Subcutaneous abdominal adipose tissue (tissue), 5 donors: ENCODE measurements at regions not wholly inside any gene's neighbourhood (a gene's known extent, or its start where the extent isn't known, plus 50 kb on each side); places are given as distances from the start of the nearest gene placed in this dataset.
A peak's percentile ranks its signal among the peaks of the same experiment; 100 is the strongest.

Source experiments
- H3K27ac ChIP-seq: one replicate; pipeline ENCODE4 v1.7.0; 2013; ENCODE audit warnings: low read depth, mild to moderate bottlenecking, inconsistent platforms, low read length, moderate library complexity
- H3K27me3 ChIP-seq, 5 donors: one replicate each; pipeline ENCODE4 v1.7.0; 2013; ENCODE audit warnings: low read length in 5 of 5, inconsistent platforms in 1 of 5; ENCODE audit not compliant: control insufficient read depth in 5 of 5, insufficient read depth in 4 of 5
- H3K36me3 ChIP-seq, 5 donors: one replicate each; pipeline ENCODE4 v1.7.0; 2013; ENCODE audit warnings: low read length in 5 of 5; ENCODE audit not compliant: control insufficient read depth in 5 of 5, insufficient read depth in 5 of 5
- H3K4me1 ChIP-seq, 5 donors: one replicate each; pipeline ENCODE4 v1.7.0; 2013; ENCODE audit warnings: low read length in 5 of 5, mild to moderate bottlenecking in 3 of 5, moderate library complexity in 1 of 5; ENCODE audit not compliant: control insufficient read depth in 5 of 5, insufficient read depth in 5 of 5
- H3K4me3 ChIP-seq, 5 donors: one replicate each; pipeline ENCODE4 v1.7.0; 2013; ENCODE audit warnings: low read length in 5 of 5, low read depth in 1 of 5
- H3K9ac ChIP-seq, 5 donors: one replicate each; pipeline ENCODE4 v1.7.0; 2013; ENCODE audit warnings: low read length in 5 of 5, mild to moderate bottlenecking in 4 of 5, moderate library complexity in 3 of 5
- H3K9me3 ChIP-seq, 5 donors: one replicate each; pipeline ENCODE4 v1.7.0; 2013; ENCODE audit warnings: low read length in 5 of 5; ENCODE audit not compliant: control insufficient read depth in 5 of 5
- donor health status: healthy.
- donor health status: healthy.
- donor health status: healthy.
- donor health status: healthy.
- donor health status: healthy.

DNA sequence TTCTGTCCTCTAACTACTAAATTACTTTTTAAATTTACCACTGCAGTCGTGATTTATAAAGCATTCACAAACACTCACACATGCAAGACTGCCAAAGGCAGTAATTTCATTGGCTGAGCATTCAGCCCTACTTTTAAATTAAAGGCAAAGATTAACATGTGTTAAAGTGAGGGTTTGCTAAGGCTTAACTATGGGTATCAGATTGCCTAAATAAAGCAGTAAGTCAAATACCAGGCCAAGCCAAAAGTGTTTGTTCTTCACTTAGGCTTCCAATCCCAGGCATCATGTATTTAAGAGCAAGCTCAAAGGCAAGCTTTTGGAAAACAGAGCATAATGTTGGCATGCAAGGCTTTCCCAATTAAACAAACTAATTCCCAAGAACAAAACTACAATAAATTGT lies 187.3 kb downstream of the SUCNR1 start:
- Histone ChIP-seq H3K36me3 (no peaks in the 10 kb centered on the region), H3K27ac (no peak overlapping the region), H3K4me1 (peaks cover 0 to 6% (median 0%) of the 10 kb centered on the region in 5 donors), H3K4me3 (no peak overlapping the region), H3K9me3 (no peaks in the 10 kb centered on the region), H3K9ac (no peak overlapping the region), H3K27me3 (no peaks in the 10 kb centered on the region)

DNA sequence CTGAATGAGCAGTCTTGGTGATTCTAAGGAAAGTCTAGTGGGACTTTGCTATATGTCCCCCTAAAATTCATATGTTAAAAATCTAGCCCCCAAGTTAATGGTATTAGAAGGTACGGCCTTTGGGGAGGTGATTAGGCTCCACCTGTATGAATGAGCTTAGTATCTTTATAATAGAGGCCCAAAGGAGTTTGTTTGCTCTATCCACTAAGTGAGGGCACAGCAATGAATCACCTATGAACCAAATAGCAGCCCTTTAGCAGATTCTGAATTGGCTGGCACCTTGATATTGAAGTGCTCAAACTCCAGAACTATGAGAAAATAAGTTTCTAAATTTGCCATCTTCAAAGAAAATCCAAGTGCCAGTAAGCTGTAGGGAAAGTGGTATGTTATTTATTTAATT lies 187.9 kb downstream of the SUCNR1 start:
- Histone ChIP-seq H3K27ac (no peak overlapping the region), H3K4me3 (no peak overlapping the region), H3K9me3 (no peaks in the 10 kb centered on the region), H3K4me1 (peaks cover 0 to 6% (median 0%) of the 10 kb centered on the region in 5 donors), H3K9ac (no peak overlapping the region), H3K36me3 (no peaks in the 10 kb centered on the region), H3K27me3 (no peaks in the 10 kb centered on the region)

GRCh38 chr3:152069871-152070270 lies 196.4 kb downstream of the SUCNR1 start:
- peaks cover 0 to 3% (median 0%) of the 10 kb centered on the region in 5 donors for H3K36me3 ChIP-seq
- H3K4me1 ChIP-seq, result peaks cover 0 to 6% (median 0%) of the 10 kb centered on the region in 5 donors
- H3K9me3 ChIP-seq, result peaks cover 0 to 2% (median 0%) of the 10 kb centered on the region in 5 donors
- H3K27me3 ChIP-seq, result no peaks in the 10 kb centered on the region
- H3K27ac ChIP-seq, result no peak overlapping the region
- no peak overlapping the region for H3K4me3 ChIP-seq
- no peak overlapping the region for H3K9ac ChIP-seq

GRCh38 chr3:152071315-152071714 lies 197.4 kb upstream of the MBNL1 start:
- no peak overlapping the region for H3K9ac ChIP-seq

DNA sequence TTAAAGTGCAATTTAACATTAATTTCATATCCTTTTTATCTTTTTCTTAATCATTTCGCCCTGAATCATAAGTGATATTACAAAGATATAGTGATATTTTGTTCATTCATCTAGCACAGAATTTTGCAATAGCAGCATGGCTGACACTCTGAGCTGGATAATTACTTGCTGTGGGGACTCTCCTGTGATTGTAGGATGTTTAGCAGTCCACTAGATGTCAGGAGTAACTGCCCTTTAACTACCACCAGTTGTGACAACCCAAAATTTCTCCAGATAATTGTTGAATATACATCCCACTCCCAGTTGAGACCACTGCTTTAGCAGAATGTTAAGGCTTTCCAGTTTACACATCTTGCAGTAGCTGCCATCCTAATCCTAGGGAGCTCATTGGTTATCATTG lies 196.8 kb upstream of the MBNL1 start:
- H3K27me3 ChIP-seq, result no peaks in the 10 kb centered on the region
- peaks cover 0 to 3% (median 0%) of the 10 kb centered on the region in 5 donors for H3K36me3 ChIP-seq
- no peak overlapping the region for H3K9ac ChIP-seq
- no peak overlapping the region for H3K4me3 ChIP-seq
- H3K27ac ChIP-seq, result no peak overlapping the region
- peaks cover 0 to 6% (median 0%) of the 10 kb centered on the region in 5 donors for H3K4me1 ChIP-seq
- H3K9me3 ChIP-seq, result peaks cover 0 to 2% (median 0%) of the 10 kb centered on the region in 5 donors

More at GRCh38 chr3:152071315-152071714, 197.4 kb upstream of the MBNL1 start:
- Histone ChIP-seq H3K9me3 (peaks cover 0 to 2% (median 0%) of the 10 kb centered on the region in 5 donors), H3K27me3 (no peaks in the 10 kb centered on the region), H3K4me3 (no peak overlapping the region), H3K27ac (no peak overlapping the region), H3K36me3 (peaks cover 0 to 3% (median 0%) of the 10 kb centered on the region in 5 donors), H3K4me1 (peaks cover 0 to 6% (median 0%) of the 10 kb centered on the region in 5 donors)

DNA sequence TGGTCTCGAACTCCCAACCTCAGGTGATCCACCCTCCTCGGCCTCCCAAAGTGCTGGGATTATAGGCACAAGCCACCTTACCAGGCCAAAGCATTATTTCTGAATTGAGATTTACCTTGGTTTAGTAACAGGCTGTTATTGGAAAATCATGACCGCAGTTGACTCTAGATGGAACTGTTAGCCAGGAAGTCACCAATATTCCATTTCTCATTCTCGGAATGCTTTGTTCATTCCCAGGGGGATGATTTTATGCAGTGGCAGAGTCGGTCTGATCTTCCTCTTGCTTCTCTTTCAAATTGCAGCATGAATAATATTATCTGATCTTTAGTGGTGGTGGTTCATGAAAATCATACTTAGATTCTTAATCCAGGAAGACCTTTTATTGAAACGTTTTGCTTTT lies 195.5 kb upstream of the MBNL1 start:
- Histone ChIP-seq H3K27me3 (no peaks in the 10 kb centered on the region), H3K9ac (peak overlapping the region in 1 of 5 donors; percentile 53), H3K27ac (peak overlapping the region; percentile 52), H3K4me3 (peak overlapping the region in 1 of 5 donors; percentile 25), H3K9me3 (peaks cover 0 to 2% (median 0%) of the 10 kb centered on the region in 5 donors), H3K36me3 (no peaks in the 10 kb centered on the region), H3K4me1 (peaks cover 0 to 6% (median 0%) of the 10 kb centered on the region in 5 donors)

GRCh38 chr3:152076148-152076547 lies 192.6 kb upstream of the MBNL1 start:
- Histone ChIP-seq H3K4me1 (peaks cover 0 to 7% (median 0%) of the 10 kb centered on the region in 5 donors), H3K27ac (no peak overlapping the region), H3K9ac (no peak overlapping the region), H3K4me3 (no peak overlapping the region), H3K36me3 (no peaks in the 10 kb centered on the region), H3K9me3 (peaks cover 0 to 4% (median 0%) of the 10 kb centered on the region in 5 donors), H3K27me3 (no peaks in the 10 kb centered on the region)

- Histone ChIP-seq H3K27ac (no peak overlapping the region), H3K36me3 (no peaks in the 10 kb centered on the region), H3K9me3 (peaks cover 0 to 4% (median 0%) of the 10 kb centered on the region in 5 donors), H3K4me3 (no peak overlapping the region), H3K9ac (no peak overlapping the region), H3K27me3 (no peaks in the 10 kb centered on the region), H3K4me1 (peaks cover 0 to 11% (median 6%) of the 10 kb centered on the region in 5 donors)
Observed at GRCh38 chr3:152079980-152080379, 188.7 kb upstream of the MBNL1 start.

DNA sequence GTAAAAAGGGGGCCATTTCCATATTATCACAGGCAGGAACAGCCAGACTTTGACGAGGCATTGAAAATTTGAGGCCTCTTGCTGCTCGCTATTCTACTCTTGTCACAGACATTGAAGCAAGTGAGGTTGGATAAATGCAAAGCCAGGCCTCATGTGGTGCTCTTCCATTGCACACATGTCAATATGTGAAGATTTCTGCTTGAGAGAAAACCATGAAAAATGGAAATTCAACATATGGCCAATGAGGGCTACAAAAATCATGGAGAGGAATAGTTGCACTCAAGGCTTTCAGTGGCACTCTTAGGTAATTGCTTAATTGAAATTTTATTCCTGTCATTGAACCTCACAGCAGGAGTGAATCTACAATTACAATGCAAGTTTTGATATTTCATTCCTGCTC lies 185.6 kb upstream of the MBNL1 start:
- no peak overlapping the region for H3K4me3 ChIP-seq

GRCh38 chr3:152084441-152085158 lies 184.1 kb upstream of the MBNL1 start:
- no peak overlapping the region for H3K27ac ChIP-seq
- H3K4me1 ChIP-seq, result peaks cover 0 to 17% (median 14%) of the 10 kb centered on the region in 5 donors
- no peaks in the 10 kb centered on the region for H3K27me3 ChIP-seq
- no peak overlapping the region for H3K9ac ChIP-seq
- no peaks in the 10 kb centered on the region for H3K36me3 ChIP-seq
- H3K4me3 ChIP-seq, result no peak overlapping the region
- H3K9me3 ChIP-seq, result peaks cover 0 to 4% (median 0%) of the 10 kb centered on the region in 5 donors

More for the DNA sequence above, 185.6 kb upstream of the MBNL1 start:
- Histone ChIP-seq H3K27me3 (no peaks in the 10 kb centered on the region), H3K27ac (no peak overlapping the region), H3K36me3 (no peaks in the 10 kb centered on the region), H3K9me3 (peaks cover 0 to 4% (median 0%) of the 10 kb centered on the region in 5 donors), H3K9ac (no peak overlapping the region), H3K4me1 (peaks cover 0 to 17% (median 8%) of the 10 kb centered on the region in 5 donors)
